OCI-LY1 (cell line): ENCODE measurements at regions not wholly inside any gene's neighbourhood (a gene's known extent, or its start where the extent isn't known, plus 50 kb on each side); places are given as distances from the start of the nearest gene placed in this dataset.

Source experiments
- EZH2 ChIP-seq: fragments of 200-600 bp; sonication (generic), shearing (Covaris generic); IDR thresholded peaks from 2 replicates; pipeline ENCODE4 v1.8.0; 2017; ENCODE audit warnings: borderline replicate concordance, mixed run types, mild to moderate bottlenecking, antibody characterized with exemption, low read length, moderate library complexity, mixed read lengths
- TF ChIP-seq, protein P1 (sequence below): fragments of 200-600 bp; sonication (generic), shearing (Covaris generic); IDR thresholded peaks from 2 replicates; pipeline ENCODE4 v1.5.1; 2017; ENCODE audit warnings: mild to moderate bottlenecking, antibody characterized with exemption, low read length, moderate library complexity, mixed read lengths

DNA sequence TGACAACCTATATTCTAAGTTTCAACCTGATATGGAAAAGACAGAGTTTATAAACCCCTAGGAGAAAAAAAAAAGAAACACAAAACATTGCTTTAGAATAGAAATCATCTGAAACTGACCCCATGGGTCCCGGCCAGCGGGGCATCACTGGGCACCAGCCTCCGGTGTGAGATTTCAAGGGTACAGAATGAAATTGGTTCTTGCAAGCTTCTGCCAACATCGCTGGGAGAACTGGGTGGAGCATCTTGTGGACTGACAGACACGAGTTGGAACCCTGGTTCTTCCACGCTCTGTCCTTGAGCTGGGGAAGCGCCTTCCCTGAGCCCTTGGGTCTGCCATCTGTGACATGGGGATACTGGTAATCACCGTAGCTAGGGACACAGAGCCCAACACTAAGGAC, 173.6 kb downstream of the PHETA1 start:
- TF ChIP-seq, protein P1, sequence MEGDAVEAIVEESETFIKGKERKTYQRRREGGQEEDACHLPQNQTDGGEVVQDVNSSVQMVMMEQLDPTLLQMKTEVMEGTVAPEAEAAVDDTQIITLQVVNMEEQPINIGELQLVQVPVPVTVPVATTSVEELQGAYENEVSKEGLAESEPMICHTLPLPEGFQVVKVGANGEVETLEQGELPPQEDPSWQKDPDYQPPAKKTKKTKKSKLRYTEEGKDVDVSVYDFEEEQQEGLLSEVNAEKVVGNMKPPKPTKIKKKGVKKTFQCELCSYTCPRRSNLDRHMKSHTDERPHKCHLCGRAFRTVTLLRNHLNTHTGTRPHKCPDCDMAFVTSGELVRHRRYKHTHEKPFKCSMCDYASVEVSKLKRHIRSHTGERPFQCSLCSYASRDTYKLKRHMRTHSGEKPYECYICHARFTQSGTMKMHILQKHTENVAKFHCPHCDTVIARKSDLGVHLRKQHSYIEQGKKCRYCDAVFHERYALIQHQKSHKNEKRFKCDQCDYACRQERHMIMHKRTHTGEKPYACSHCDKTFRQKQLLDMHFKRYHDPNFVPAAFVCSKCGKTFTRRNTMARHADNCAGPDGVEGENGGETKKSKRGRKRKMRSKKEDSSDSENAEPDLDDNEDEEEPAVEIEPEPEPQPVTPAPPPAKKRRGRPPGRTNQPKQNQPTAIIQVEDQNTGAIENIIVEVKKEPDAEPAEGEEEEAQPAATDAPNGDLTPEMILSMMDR, result no peak
- TF ChIP-seq EZH2, result no peak
